Gastrocnemius medialis (tissue), 4 donors: ENCODE measurements at regions not wholly inside any gene's neighbourhood (a gene's known extent, or its start where the extent isn't known, plus 50 kb on each side); places are given as distances from the start of the nearest gene placed in this dataset.

ENCODE experiments used
- CTCF ChIP-seq, 5 experiments: fragments of 450-650 bp in 3 of 5; fragments of 200-600 bp in 2 of 5; sonication (generic) in 2 of 5; IDR thresholded peaks in 4 of 5; conservative IDR thresholded peaks in 1 of 5; 1 replicate in 4 of 5; 2 replicates in 1 of 5; pipeline ENCODE4 v1.5.1; 2016 to 2019; ENCODE audit warnings: antibody characterized with exemption in 5 of 5, mild to moderate bottlenecking in 3 of 5, moderate library complexity in 3 of 5
- POLR2A ChIP-seq, 2 donors: fragments of 450-650 bp; IDR thresholded peaks; one replicate each; pipeline ENCODE4 v1.6.1; 2017; ENCODE audit warnings: antibody characterized with exemption in 2 of 2, mild to moderate bottlenecking in 2 of 2, moderate library complexity in 2 of 2

GRCh38 chr15:98529205-98530145, 118.9 kb upstream of the IGF1R start:
- TF ChIP-seq CTCF (IDR thresholded peaks at IDR 0.05 in 4 of 5, conservative IDR thresholded peaks at IDR 0.05 in 1 of 5) (no peak), POLR2A (IDR thresholded peaks at IDR 0.05) (no peak)
